PC-9 (cell line): ENCODE measurements at regions not wholly inside any gene's neighbourhood (a gene's known extent, or its start where the extent isn't known, plus 50 kb on each side); places are given as distances from the start of the nearest gene placed in this dataset.

ENCODE experiments used
- BruUV-seq: library from RNA; stranded (reverse); fragments of 400-500 nt; replicated peaks from 2 replicates; lab custom pipeline; 2021; lab: Mats Ljungman, UMichigan
- CTCF ChIA-PET: fragments of 300-600 bp; sonication (Branson Sonifier 250); formaldehyde crosslinking; loops from one replicate; lab custom pipeline; 2022; ENCODE audit warnings: antibody characterized with exemption; lab: Charles Lee
- POLR2A ChIA-PET: fragments of 300-600 bp; sonication (Branson Sonifier 250); formaldehyde crosslinking; loops from one replicate; lab custom pipeline; 2022; ENCODE audit warnings: antibody characterized with exemption; ENCODE audit not compliant: unreplicated experiment; lab: Charles Lee
- DNase-seq, 2 experiments: peaks; one replicate each; pipeline versions ENCODE4 v3.0.0 to v3.0.0-alpha.2; 2015 to 2022; ENCODE audit warnings: mixed read lengths in 1 of 2
- H2AFZ ChIP-seq: fragments of 200-600 bp; sonication (generic); 2 replicates; pipeline ENCODE4 v1.8.1; 2017; ENCODE audit warnings: antibody characterized with exemption
- H3F3A ChIP-seq: fragments of 200-600 bp; sonication (generic); 2 replicates; pipeline ENCODE4 v1.8.1; 2017; ENCODE audit warnings: antibody characterized with exemption, mild to moderate bottlenecking, low read depth; ENCODE audit not compliant: insufficient read depth
- H3K27ac ChIP-seq: fragments of 200-600 bp; sonication (generic); 2 replicates; pipeline ENCODE4 v1.6.1; 2016; ENCODE audit warnings: mixed run types
- H3K27me3 ChIP-seq: fragments of 200-600 bp; sonication (generic); 2 replicates; pipeline ENCODE4 v1.6.1; 2016; ENCODE audit warnings: low read depth, mixed run types; ENCODE audit not compliant: insufficient read depth
- H3K36me3 ChIP-seq: fragments of 200-600 bp; sonication (generic); 2 replicates; pipeline ENCODE4 v1.6.1; 2016; ENCODE audit warnings: low read depth, mixed run types
- H3K4me1 ChIP-seq: fragments of 200-600 bp; sonication (generic); replicated peaks from 2 replicates; pipeline ENCODE4 v1.6.1; 2016; ENCODE audit warnings: mixed run types; ENCODE audit not compliant: insufficient read depth
- H3K4me2 ChIP-seq: fragments of 200-600 bp; sonication (generic); 2 replicates; pipeline ENCODE4 v1.6.1; 2017; ENCODE audit warnings: mixed run types
- H3K4me3 ChIP-seq: fragments of 200-600 bp; sonication (generic); 2 replicates; pipeline ENCODE4 v1.6.1; 2016; ENCODE audit warnings: mixed run types
- H3K79me2 ChIP-seq: fragments of 200-600 bp; sonication (generic); 2 replicates; pipeline ENCODE4 v1.6.1; 2017; ENCODE audit warnings: low read depth, mixed run types
- H3K9me2 ChIP-seq: fragments of 200-600 bp; sonication (generic); 2 replicates; pipeline ENCODE4 v1.8.1; 2017; ENCODE audit warnings: mild to moderate bottlenecking; ENCODE audit not compliant: insufficient read depth
- H3K9me3 ChIP-seq: fragments of 200-600 bp; sonication (generic); 2 replicates; pipeline ENCODE4 v1.8.1; 2016; ENCODE audit warnings: low read depth; ENCODE audit not compliant: insufficient read depth
- H4K20me1 ChIP-seq: fragments of 200-600 bp; sonication (generic); 2 replicates; pipeline ENCODE4 v1.8.1; 2017; ENCODE audit not compliant: insufficient read depth
- EZH2 ChIP-seq: fragments of 200-600 bp; sonication (generic); IDR thresholded peaks from 2 replicates; pipeline ENCODE4 v1.8.0; 2017; ENCODE audit warnings: antibody characterized with exemption, low read depth
- intact Hi-C: fragments of 100-400 bp; cut with micrococcal nuclease; formaldehyde crosslinking; loops from one replicate; pipeline ENCODE4 v1.10.0; 2022; ENCODE audit not compliant: unreplicated experiment
- TF ChIP-seq, protein P1 (sequence below): fragments of 200-600 bp; sonication (generic); conservative IDR thresholded peaks from 2 replicates; pipeline ENCODE4 v1.6.1; 2017; ENCODE audit warnings: mixed run types, antibody characterized with exemption, mild to moderate bottlenecking, moderate library complexity

GRCh38 chr2:9144617-9145016, 62.0 kb upstream of the ASAP2 start:
- Histone ChIP-seq H2AFZ (no peak overlapping the region), H3K9me3 (no peaks in the 10 kb centered on the region), H3K27ac (peak overlapping the region; percentile 48), H3K9me2 (no peaks in the 10 kb centered on the region), H3K27me3 (no peaks in the 10 kb centered on the region), H3K36me3 (no peaks in the 10 kb centered on the region), H3K4me1 (peaks cover 62% of the 10 kb centered on the region), H3F3A (peaks cover 39% of the 10 kb centered on the region), H3K4me3 (no peak overlapping the region), H3K4me2 (peak overlapping the region; percentile 21; the same call in 1 of the 2 replicates), H4K20me1 (no peaks in the 10 kb centered on the region), H3K79me2 (no peaks in the 10 kb centered on the region)
- POLR2A ChIA-PET, result interaction anchor here (0.6 to 0.7 kb wide), 5 partner anchors 26 to 411 kb away, joined by 3 to 7 read pairs (median 4); no protein-coding TSS in a partner anchor
- BruUV-seq, result no TSS peak
- peak in 1 of 2 experiments; percentile 50 for DNase-seq
- intact Hi-C loops, result loop anchor here (1.0 to 5.0 kb wide), 3 partner anchors 34 to 108 kb away; partner anchors contain the start of gene ASAP2
- CTCF ChIA-PET, result interaction anchor here (0.6 to 0.9 kb wide), 2 partner anchors 107 to 189 kb away, joined by 3 to 5 read pairs; no protein-coding TSS in a partner anchor
- TF ChIP-seq, protein P1, sequence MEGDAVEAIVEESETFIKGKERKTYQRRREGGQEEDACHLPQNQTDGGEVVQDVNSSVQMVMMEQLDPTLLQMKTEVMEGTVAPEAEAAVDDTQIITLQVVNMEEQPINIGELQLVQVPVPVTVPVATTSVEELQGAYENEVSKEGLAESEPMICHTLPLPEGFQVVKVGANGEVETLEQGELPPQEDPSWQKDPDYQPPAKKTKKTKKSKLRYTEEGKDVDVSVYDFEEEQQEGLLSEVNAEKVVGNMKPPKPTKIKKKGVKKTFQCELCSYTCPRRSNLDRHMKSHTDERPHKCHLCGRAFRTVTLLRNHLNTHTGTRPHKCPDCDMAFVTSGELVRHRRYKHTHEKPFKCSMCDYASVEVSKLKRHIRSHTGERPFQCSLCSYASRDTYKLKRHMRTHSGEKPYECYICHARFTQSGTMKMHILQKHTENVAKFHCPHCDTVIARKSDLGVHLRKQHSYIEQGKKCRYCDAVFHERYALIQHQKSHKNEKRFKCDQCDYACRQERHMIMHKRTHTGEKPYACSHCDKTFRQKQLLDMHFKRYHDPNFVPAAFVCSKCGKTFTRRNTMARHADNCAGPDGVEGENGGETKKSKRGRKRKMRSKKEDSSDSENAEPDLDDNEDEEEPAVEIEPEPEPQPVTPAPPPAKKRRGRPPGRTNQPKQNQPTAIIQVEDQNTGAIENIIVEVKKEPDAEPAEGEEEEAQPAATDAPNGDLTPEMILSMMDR, result no peak
- TF ChIP-seq EZH2, result no peak

DNA sequence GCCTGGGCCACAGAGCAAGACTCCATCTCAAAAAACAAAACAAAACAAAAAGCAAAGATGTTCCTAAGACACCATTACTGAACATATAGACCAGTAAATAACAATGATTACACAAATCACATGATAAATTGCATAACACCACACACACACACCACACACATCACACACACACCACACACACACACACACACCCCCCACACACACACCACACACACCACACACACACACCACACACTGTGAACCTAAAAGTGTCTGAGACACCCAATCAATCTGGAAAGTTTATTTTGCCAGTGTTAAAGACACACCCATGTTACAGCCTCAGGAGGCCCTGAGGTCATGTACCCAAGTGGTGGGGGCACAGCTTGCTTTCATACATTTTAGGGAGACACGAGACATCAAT, 62.6 kb upstream of the ASAP2 start:
- no peak for DNase-seq
- intact Hi-C loops, result loop anchor here (1.0 to 5.0 kb wide), 3 partner anchors 34 to 108 kb away; partner anchors contain the start of gene ASAP2
- Histone ChIP-seq H3K9me3 (no peaks in the 10 kb centered on the region), H2AFZ (no peak overlapping the region), H3K4me3 (no peak overlapping the region), H3K9me2 (no peaks in the 10 kb centered on the region), H3K79me2 (no peaks in the 10 kb centered on the region), H3K4me1 (peaks cover 62% of the 10 kb centered on the region), H3K27me3 (no peaks in the 10 kb centered on the region), H3K36me3 (no peaks in the 10 kb centered on the region), H3K4me2 (peak overlapping the region; percentile 21; the same call in 1 of the 2 replicates), H3F3A (peaks cover 39% of the 10 kb centered on the region), H4K20me1 (no peaks in the 10 kb centered on the region), H3K27ac (peak overlapping the region; percentile 48; the same call in 1 of the 2 replicates)
- no TSS peak for BruUV-seq
- ChIA-PET POLR2A (interaction anchor here (0.6 to 0.7 kb wide), 4 partner anchors 27 to 412 kb away, joined by 3 to 7 read pairs (median 4); no protein-coding TSS in a partner anchor), CTCF (interaction anchor here (0.9 kb wide), 1 partner anchor 190 kb away, joined by 3 read pairs; no protein-coding TSS in a partner anchor)
- TF ChIP-seq, protein P1, result no peak
- TF ChIP-seq EZH2, result no peak

GRCh38 chr2:9143264-9143815, 63.3 kb upstream of the ASAP2 start:
- Histone ChIP-seq H3K4me1 (peaks cover 62% of the 10 kb centered on the region), H3F3A (peaks cover 39% of the 10 kb centered on the region), H3K27ac (peak overlapping the region; percentile 45), H3K27me3 (no peaks in the 10 kb centered on the region), H3K79me2 (no peaks in the 10 kb centered on the region), H3K36me3 (no peaks in the 10 kb centered on the region), H2AFZ (no peak overlapping the region), H3K4me3 (peak overlapping the region; percentile 23; the same call in 1 of the 2 replicates), H4K20me1 (no peaks in the 10 kb centered on the region), H3K9me2 (no peaks in the 10 kb centered on the region), H3K4me2 (peak overlapping the region; percentile 74), H3K9me3 (no peaks in the 10 kb centered on the region)
- intact Hi-C loops, result loop anchor here (2.0 to 5.0 kb wide), 5 partner anchors 91 to 279 kb away; partner anchors contain the start of genes CPSF3 and ITGB1BP1
- no peak for DNase-seq
- no peak for TF ChIP-seq EZH2
- TF ChIP-seq, protein P1, result no peak
- no TSS peak for BruUV-seq
- ChIA-PET CTCF (interaction anchor here (0.6 to 1.0 kb wide), 3 partner anchors 21 to 108 kb away, joined by 4 to 7 read pairs (median 5); no protein-coding TSS in a partner anchor), POLR2A (interaction anchor here (0.5 to 0.6 kb wide), 2 partner anchors 199 to 265 kb away, joined by 3 to 6 read pairs; no protein-coding TSS in a partner anchor)
